ENCODE measurements at regions not wholly inside any gene's neighbourhood (a gene's known extent, or its start where the extent isn't known, plus 50 kb on each side); places are given as distances from the start of the nearest gene placed in this dataset.

DNA sequence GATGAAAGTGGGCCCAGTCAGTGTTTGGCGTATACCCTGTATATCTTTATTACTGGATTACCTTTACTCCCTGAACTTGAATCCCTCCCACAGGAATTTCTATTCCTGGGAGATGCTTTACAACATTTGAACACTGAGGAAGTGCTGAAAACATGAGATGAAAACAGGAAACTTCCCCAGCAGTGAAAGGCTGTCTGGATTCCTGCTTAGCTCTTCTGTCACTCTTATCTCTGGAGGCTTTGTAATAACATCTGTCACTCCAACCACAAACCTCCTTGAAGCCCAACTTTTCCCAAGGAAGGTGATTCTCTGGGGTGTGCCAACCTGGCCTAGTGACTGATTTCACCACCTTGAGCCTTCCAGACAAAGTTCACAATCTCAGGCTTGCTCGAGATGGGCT is 264.5 kb upstream of the BMP2 start:
- H3F3A ChIP-seq (replicated peaks; ENCODE audit: insufficient read depth): no peaks in the 10 kb centered on the region
- H3K79me2 ChIP-seq (ENCODE audit: insufficient read depth): no peaks in the 10 kb centered on the region
- ChIA-PET CTCF (interaction anchor here (0.6 kb wide), 1 partner anchor 108 kb away, joined by 3 read pairs; no protein-coding TSS in a partner anchor), POLR2A (no interaction called here)
- H3K9me3 ChIP-seq: no peaks in the 10 kb centered on the region
- no peaks in the 10 kb centered on the region for H3K9me2 ChIP-seq
- H4K20me1 ChIP-seq (ENCODE audit: insufficient read depth): no peaks in the 10 kb centered on the region
- DNase-seq: no peak
- H3K27ac ChIP-seq (ENCODE audit: low read depth in 2 of 2, low read length in 1 of 2): no peak overlapping the region
- H3K4me3 ChIP-seq (ENCODE audit: low read depth in 2 of 2, low read length in 1 of 2): no peak overlapping the region
- H3K27me3 ChIP-seq (ENCODE audit: insufficient read depth): no peaks in the 10 kb centered on the region
- no peak overlapping the region for H3K9ac ChIP-seq
- no peak overlapping the region for H3K4me2 ChIP-seq
- 18% methylated on average over 2 of the region's 2 CpGs for WGBS (ENCODE audit: low lambda C conversion rate)
- H3K36me3 ChIP-seq (replicated peaks in 1 of 2; ENCODE audit: control insufficient read depth in 1 of 2, insufficient read depth in 2 of 2, low read length in 1 of 2): no peaks in the 10 kb centered on the region
- H3K4me1 ChIP-seq (ENCODE audit: control insufficient read depth in 1 of 2, insufficient read depth in 2 of 2, low read depth in 1 of 2, low read length in 1 of 2): no peaks in the 10 kb centered on the region
- no peak overlapping the region for H2AFZ ChIP-seq (ENCODE audit: low read depth)
- TF ChIP-seq NFIC (IDR thresholded peaks at IDR 0.05; ENCODE audit: borderline replicate concordance): no peak
- no peak for TF ChIP-seq GATA2 (CRISPR knock-in tag; IDR thresholded peaks at IDR 0.05)
- no peak for TF ChIP-seq POLR2AphosphoS5 (IDR thresholded peaks at IDR 0.05; ENCODE audit: low read depth, low read length)
- TF ChIP-seq, protein P1, sequence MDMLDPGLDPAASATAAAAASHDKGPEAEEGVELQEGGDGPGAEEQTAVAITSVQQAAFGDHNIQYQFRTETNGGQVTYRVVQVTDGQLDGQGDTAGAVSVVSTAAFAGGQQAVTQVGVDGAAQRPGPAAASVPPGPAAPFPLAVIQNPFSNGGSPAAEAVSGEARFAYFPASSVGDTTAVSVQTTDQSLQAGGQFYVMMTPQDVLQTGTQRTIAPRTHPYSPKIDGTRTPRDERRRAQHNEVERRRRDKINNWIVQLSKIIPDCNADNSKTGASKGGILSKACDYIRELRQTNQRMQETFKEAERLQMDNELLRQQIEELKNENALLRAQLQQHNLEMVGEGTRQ (IDR thresholded peaks at IDR 0.05; ENCODE audit: borderline replicate concordance, low read depth, low read length): no peak
- TF ChIP-seq MEF2A (IDR thresholded peaks at IDR 0.05; ENCODE audit: borderline replicate concordance, low read depth): no peak
- TF ChIP-seq RCOR1 (IDR thresholded peaks at IDR 0.05; ENCODE audit: low read length): no peak
- TF ChIP-seq SIN3A (IDR thresholded peaks at IDR 0.05; ENCODE audit: borderline replicate concordance, low read depth, low read length): no peak
- no peak for TF ChIP-seq TAF1 (IDR thresholded peaks at IDR 0.05; ENCODE audit: borderline replicate concordance, low read depth, low read length)
- TF ChIP-seq EP300 (IDR thresholded peaks at IDR 0.05; ENCODE audit: borderline replicate concordance in 1 of 2, low read depth in 1 of 2, low read length in 1 of 2): no peak
- no peak for TF ChIP-seq RAD21 (IDR thresholded peaks at IDR 0.05; ENCODE audit: low read length)
- TF ChIP-seq, protein P2, sequence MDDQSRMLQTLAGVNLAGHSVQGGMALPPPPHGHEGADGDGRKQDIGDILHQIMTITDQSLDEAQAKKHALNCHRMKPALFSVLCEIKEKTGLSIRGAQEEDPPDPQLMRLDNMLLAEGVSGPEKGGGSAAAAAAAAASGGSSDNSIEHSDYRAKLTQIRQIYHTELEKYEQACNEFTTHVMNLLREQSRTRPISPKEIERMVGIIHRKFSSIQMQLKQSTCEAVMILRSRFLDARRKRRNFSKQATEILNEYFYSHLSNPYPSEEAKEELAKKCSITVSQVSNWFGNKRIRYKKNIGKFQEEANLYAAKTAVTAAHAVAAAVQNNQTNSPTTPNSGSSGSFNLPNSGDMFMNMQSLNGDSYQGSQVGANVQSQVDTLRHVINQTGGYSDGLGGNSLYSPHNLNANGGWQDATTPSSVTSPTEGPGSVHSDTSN (IDR thresholded peaks at IDR 0.05): no peak
- no peak for TF ChIP-seq MXI1 (IDR thresholded peaks at IDR 0.05; ENCODE audit: low read depth, low read length)
- no peak for TF ChIP-seq GABPA (IDR thresholded peaks at IDR 0.05; ENCODE audit: low read depth)
- TF ChIP-seq SMC3 (IDR thresholded peaks at IDR 0.05; ENCODE audit: low read depth, low read length): no peak
- no peak for TF ChIP-seq FOXJ3 (CRISPR knock-in tag; IDR thresholded peaks at IDR 0.05)
- no peak for TF ChIP-seq TCF12 (IDR thresholded peaks at IDR 0.05)
- no peak for TF ChIP-seq YY1 (IDR thresholded peaks at IDR 0.05; ENCODE audit: low read depth)
- TF ChIP-seq, protein P3, sequence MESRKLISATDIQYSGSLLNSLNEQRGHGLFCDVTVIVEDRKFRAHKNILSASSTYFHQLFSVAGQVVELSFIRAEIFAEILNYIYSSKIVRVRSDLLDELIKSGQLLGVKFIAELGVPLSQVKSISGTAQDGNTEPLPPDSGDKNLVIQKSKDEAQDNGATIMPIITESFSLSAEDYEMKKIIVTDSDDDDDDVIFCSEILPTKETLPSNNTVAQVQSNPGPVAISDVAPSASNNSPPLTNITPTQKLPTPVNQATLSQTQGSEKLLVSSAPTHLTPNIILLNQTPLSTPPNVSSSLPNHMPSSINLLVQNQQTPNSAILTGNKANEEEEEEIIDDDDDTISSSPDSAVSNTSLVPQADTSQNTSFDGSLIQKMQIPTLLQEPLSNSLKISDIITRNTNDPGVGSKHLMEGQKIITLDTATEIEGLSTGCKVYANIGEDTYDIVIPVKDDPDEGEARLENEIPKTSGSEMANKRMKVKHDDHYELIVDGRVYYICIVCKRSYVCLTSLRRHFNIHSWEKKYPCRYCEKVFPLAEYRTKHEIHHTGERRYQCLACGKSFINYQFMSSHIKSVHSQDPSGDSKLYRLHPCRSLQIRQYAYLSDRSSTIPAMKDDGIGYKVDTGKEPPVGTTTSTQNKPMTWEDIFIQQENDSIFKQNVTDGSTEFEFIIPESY (IDR thresholded peaks at IDR 0.05; ENCODE audit: borderline replicate concordance, low read depth): no peak

All from SK-N-SH (cell line).